ENCODE measurements at regions not wholly inside any gene's neighbourhood (a gene's known extent, or its start where the extent isn't known, plus 50 kb on each side); places are given as distances from the start of the nearest gene placed in this dataset.

GRCh38 chr12:132398386-132398991 is 69.1 kb upstream of the GALNT9 start:
- TF ChIP-seq CTCF (IDR thresholded peaks at IDR 0.05; ENCODE audit: low read depth, low read length) (no peak), EZH2phosphoT487 (IDR thresholded peaks at IDR 0.05; ENCODE audit: low read depth) (no peak)
